GM19043 (cell line): ENCODE measurements at regions not wholly inside any gene's neighbourhood (a gene's known extent, or its start where the extent isn't known, plus 50 kb on each side); places are given as distances from the start of the nearest gene placed in this dataset.
"Not testable (repeated sequence)": the region's sequence is repeated elsewhere in the genome, so short reads cannot be mapped to it uniquely, and the experiment has no call there.

Source experiments
- ATAC-seq: cut with Tn5 transposase; IDR thresholded peaks from one replicate; pipeline ENCODE4 v1.9.1; 2021; ENCODE audit warnings: low read depth; ENCODE audit not compliant: unreplicated experiment

DNA sequence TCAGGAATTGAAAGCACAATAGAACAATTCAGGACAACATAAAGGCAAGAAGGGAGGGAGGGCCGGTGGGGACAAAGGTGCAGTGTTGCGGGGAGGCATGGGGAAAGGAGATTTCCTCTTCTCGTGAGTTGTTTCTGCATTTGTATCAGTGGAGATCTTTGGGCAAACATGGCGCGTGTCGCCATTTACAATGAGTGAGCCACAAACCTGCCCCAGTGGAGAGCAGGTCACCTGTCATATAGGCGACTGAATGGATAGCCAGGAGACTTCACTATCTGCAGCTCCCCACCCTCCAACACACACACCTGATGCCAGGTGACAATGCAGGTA, 87.7 kb upstream of the SLC45A1 start:
- no peak for ATAC-seq

GRCh38 chr1:8228253-8228652, 89.7 kb upstream of the SLC45A1 start:
- ATAC-seq: no peak

- ATAC-seq: not testable (repeated sequence)
Observed at GRCh38 chr1:8227674-8228073, 90.2 kb upstream of the SLC45A1 start.

DNA sequence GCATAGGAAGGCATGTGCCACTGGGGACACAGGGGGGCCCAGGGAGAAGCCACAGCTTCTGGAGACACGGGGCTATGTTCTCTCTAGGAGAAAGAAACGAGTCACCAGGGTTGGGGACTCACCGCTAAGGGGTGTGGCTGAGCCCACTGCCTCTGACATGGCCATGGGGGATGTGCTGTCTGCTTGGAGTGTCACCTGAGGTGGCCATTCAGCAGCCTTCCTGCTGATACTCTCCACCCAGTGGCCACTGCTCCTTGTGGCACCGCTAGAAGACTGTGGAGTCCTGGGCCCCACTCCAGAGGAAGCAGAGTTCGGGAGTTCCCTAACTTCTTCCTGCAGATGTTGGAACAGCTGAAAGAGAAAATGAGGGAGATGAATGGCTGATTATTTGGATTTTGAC, 91.2 kb upstream of the SLC45A1 start:
- ATAC-seq: no peak

DNA sequence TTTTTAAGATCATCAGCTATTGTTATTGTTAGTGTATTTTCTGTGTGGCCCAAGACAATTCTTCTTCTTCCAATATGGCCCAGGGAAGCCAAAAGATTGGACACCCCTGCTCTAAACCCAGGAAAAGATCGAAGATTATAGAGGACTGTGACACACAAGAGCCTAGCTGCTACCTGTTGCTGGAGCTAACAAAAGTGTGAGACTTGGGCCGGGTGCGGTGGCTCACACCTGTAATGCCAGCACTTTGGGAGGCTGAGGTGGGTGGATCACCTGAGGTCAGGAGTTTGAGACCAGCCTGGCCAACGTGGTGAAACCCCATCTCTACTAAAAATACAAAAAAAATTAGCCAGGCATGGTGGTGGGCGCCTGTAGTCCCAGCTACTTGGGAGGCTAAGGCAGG, 91.9 kb upstream of the SLC45A1 start:
- not testable (repeated sequence) for ATAC-seq

DNA sequence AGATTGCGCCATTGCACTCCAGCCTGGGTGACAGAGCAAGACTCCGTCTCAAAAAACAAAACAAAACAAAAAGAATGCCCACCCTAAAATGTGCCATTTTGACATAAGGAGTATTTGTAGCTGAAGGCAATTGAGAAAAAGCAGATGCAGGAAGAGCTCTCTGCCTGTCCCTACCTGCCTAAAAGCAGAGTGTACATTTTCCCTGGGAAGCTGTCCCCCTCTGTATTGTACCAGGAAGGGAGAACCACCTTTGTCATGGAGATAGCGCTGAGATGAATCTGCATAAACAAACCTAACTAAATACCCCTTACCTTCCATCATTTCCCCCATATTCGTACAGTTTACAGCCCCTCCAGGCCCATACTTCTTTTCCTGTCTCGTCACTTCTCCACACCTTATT, 94.4 kb upstream of the SLC45A1 start:
- no peak for ATAC-seq

DNA sequence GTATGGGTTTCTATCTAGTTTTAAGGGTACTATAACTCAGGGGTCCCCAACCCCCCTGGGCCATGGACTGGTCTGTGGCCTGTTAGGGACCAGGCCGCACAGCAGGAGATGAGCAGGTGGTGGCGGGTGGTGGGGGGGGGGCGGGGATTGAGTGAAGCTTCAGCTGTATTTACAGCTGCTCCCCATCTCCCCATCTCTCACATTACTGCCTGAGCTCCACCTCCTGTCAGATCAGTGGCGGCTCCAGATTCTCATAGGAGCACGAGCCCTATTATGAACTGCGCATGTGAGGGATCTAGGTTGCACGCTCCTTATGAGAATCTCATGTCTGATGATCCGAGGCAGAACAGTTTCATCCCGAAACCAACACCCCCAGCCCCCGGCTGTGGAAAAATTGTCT, 95.1 kb upstream of the SLC45A1 start:
- no peak for ATAC-seq

DNA sequence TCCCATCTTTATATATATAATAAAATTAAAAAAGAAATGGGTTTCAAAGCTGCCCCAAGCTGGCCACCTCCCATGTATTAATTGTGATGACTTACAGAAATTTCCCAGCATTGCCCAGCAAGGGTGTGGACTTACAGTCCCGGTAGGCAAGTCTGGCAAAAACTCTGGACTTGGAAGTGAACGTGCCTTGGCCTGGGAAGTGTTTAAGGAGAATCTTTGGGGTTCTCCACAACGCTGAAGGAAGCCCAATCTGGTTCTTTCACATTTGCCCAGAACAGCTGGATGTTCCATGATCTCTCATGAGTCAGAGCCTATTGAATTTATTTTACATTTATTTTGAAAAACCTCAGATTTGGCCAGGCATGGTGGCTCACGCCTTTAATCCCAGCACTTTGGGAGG, 98.4 kb upstream of the SLC45A1 start:
- ATAC-seq: no peak

- no peak for ATAC-seq
Observed at GRCh38 chr1:8218351-8219092, 99.4 kb upstream of the SLC45A1 start.

DNA sequence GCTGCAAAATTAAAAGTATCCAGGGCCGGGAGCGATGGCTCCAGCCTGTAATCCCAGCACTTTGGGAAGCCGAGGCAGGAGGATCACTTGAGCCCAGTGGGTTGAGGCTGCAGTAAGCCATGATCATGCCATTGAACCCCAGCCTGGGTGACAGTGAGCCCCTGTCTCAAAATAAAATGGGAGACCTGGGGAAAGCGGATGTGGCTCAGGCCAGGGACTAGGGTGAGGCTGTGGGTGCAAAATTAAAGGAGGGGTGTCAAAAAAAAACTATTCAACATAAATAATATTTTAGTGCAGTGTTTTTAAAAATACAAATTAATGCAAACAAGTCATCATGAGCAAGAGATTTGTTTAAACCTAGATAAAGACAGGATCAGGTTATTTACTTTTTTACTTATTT, 100.1 kb upstream of the SLC45A1 start:
- ATAC-seq: no peak

DNA sequence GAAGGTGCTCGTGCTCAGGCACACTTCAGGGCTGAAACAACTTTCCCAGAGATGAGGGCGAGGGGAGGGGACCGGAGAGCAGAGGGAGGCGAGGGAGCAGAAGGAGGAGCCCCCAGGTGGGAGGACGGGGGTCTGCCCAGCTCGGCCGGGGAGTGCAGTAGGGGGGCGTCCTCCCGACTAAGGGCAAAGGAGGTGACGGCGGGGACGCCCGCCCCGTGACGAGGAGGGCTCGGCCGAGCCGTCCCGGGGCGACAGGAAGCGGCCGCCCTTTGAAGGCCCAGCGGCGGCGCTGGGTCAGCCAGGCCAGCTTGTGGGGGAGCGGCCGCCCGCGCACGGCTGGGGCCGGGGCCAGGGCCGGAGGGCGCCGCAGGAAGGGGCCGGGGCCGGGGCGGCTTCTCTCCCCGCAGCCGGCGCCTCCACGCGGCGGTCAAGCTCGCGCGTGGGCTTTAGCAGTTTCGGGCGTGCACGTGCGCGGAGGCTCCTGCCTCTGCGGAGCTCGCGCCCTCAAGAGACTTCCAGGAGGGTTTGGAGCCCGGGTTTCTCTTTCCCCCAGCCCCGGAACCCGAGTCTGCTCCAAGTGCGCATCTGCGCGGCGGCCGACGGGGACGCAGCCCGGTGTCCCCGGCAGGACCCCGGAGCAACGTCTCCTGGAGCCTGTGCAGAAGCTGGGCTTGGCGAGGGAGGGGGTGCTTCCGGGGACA, 100.8 kb upstream of the SLC45A1 start:
- no peak for ATAC-seq

- ATAC-seq: no peak
Observed at GRCh38 chr1:8216005-8216404, 101.9 kb upstream of the SLC45A1 start.

DNA sequence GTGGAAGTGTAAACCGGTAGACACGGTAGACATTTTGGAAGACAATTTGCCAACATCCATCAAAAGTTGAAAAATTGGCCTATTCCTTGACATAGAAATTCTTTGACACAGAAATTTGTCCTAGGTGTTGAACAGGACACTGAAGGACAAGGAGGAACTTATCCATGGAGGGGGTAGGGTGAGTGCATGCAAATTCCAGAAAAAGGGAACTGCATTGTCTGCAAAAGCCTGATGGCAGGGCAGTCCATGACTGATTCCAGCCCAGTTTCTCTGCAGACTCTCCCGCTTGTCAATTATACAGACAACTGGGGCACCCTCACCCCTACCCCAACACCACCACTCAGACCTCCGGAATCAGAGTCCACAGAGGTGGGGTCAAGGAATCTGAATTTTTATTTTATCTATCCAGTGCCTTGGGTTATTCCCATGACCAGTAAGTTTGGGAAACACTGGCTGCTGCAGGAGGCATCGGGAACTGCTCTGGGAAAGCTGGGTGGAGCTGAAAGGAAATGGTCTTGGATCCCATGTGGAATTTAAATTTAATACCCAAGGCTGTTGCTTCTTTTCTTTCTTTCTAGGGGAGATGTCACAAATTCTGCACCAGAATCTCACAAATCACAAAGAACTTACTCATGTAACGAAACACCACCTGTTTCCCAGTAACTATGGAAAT, 103.3 kb upstream of the SLC45A1 start:
- ATAC-seq: no peak

DNA sequence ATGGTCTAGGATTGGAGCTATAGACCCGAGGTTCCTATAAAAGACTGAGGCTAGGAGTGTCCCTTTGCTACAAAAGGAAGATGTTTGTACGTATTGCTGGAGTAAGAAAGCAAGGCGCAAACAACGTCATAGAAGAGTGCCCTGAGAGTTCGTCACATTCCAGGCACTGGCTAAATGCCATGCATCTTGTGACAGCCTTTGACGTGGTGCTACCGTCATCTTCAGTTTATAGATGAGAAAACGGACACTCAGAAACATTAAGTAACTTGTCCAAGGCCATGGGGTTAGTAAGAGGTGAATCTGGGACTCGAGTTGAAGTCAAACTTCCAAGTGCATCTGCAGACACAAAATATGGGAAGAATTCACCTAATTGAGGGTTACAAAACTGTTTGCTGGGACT, 104.2 kb upstream of the SLC45A1 start:
- no peak for ATAC-seq

- ATAC-seq: no peak
Observed at GRCh38 chr1:8213136-8213535, 104.8 kb upstream of the SLC45A1 start.

DNA sequence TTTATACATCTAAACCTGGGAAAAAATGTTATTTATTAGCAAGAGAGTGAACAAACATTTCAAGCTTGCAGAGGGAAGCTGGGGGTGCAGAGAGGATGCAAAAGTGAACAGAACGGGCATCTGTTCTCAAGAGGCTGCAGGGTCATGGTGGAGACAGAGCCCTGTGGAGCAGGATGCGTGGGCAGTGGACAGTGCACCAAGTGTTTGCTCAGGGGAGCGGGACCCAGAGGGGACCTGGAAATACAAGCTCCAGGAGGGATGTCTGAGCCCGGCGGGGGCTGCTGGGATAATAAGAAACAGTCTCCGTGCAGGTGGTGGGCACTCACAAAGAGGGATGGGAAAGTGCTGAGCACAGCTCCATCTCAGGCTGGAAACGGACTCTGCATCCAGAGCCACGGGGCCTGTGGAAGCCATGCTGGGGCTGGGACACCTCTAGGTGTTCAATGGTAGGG, 105.3 kb upstream of the SLC45A1 start:
- ATAC-seq: no peak

DNA sequence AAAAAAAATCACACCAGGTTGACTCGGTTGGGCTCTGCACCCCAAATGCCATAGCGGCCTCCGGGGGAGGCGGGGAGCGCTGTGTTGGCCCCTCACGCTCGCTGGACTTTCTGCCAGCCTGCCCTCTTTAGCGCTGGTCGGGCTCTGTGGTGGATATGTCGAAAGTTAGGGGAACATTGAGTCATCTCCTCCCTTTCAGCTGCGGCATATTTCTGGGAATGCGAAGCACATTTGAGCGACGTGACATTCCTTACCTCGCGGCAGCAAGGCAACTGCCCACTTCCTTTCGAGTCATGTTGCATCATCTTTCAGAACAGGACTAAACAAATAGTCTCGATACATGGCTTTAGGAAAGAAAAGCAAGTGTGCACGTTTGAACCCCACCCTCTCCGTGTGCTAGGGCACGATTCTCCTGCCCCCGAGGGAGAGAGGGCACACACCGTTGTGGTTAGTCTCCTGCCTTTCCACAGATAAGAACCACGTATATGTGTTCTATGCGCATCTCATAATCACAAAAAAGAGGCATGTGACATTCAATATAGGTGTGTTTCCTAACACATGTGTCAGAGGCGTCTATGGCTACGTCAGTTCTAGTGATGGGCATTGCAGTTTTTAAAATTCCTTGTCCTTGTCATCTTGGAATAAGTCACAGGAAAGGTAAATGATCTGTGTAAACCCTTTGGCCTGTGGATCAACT, 105.9 kb upstream of the SLC45A1 start:
- no peak for ATAC-seq

DNA sequence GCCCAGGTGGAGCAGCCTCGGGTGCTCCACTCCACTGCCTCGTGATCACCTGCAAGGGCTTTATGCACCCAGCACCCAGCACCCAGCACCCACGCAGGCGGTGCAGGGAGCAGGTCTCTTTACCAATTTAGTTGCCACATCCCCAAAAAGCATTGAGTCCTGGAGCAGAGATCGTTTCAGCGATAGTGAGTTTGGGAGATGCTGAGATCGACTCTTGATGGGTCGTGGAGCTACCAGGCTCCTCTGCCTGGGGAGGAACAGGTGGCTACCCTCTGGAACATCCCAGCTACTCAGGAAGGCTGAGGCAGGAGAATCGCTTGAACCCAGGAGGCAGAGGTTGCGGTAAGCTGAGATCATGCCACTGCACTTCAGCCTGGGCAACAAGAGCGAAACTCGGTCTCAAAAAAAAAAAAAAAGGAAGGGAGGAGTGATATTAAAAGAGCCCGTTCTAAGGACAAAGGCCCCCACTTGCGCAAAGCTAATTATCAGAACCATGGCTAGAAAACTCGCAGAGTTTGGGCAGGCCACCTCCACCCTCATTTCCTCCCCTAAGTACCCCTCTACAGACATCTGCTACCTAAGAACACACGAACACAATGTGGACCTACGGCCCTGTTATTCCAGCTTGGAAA, 106.5 kb upstream of the SLC45A1 start:
- no peak for ATAC-seq

- no peak for ATAC-seq
Observed at GRCh38 chr1:8207202-8207601, 110.7 kb upstream of the SLC45A1 start.

GRCh38 chr1:8206391-8206790, 111.5 kb upstream of the SLC45A1 start:
- ATAC-seq: no peak

DNA sequence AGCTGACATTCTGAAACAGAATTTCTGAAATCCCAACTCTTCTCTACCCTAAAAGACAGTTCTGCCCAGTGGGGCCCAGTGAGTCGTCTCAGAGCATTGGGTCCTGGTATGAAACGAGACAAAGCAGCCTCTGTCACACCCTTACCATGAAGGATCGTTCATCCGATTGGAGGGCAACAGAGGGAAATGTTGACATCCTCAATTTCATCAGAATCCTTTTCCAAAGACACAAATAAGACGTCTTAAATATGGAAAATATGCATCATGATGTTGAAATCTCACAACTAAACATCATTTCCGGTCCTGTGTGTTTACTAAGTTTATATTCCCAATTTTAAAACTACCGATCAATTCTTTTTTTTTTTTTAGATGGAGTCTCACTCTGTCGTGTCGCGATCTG, 112.1 kb upstream of the SLC45A1 start:
- ATAC-seq: no peak
